ENCODE measurements at regions not wholly inside any gene's neighbourhood (a gene's known extent, or its start where the extent isn't known, plus 50 kb on each side); places are given as distances from the start of the nearest gene placed in this dataset.

GRCh38 chr17:79387783-79388182, 223.1 kb downstream of the RBFOX3 start:
- H3K4me1 ChIP-seq: peaks cover 0 to 15% (median 0%) of the 10 kb centered on the region in 3 donors
- no peaks in the 10 kb centered on the region for H3K9me3 ChIP-seq
- ATAC-seq: no peak
- H3K27me3 ChIP-seq: peaks cover 86% of the 10 kb centered on the region
- WGBS, 2 donors (ENCODE audit: low coverage in 1 of 2): 68 to 73% methylated on average over 3 to 5 of the region's 6 CpGs
- H3K27ac ChIP-seq: no peak overlapping the region
- TF ChIP-seq EP300 (IDR thresholded peaks at IDR 0.05) (no peak), POLR2AphosphoS5 (IDR thresholded peaks at IDR 0.05) (no peak), POLR2A (IDR thresholded peaks at IDR 0.05) (no peak), CTCF (IDR thresholded peaks at IDR 0.05) (no peak)
- H3K36me3 ChIP-seq: no peaks in the 10 kb centered on the region
- H3K4me3 ChIP-seq: no peak overlapping the region

GRCh38 chr17:79385962-79386563, 224.8 kb downstream of the RBFOX3 start:
- Histone ChIP-seq H3K36me3 (no peaks in the 10 kb centered on the region), H3K4me1 (peaks cover 0 to 8% (median 0%) of the 10 kb centered on the region in 3 donors), H3K4me3 (no peak overlapping the region), H3K27ac (no peak overlapping the region), H3K9me3 (no peaks in the 10 kb centered on the region), H3K27me3 (peaks cover 88% of the 10 kb centered on the region)
- TF ChIP-seq CTCF (IDR thresholded peaks at IDR 0.05): no peak
- no peak for TF ChIP-seq POLR2AphosphoS5 (IDR thresholded peaks at IDR 0.05)
- no peak for TF ChIP-seq EP300 (IDR thresholded peaks at IDR 0.05)
- no peak for TF ChIP-seq POLR2A (IDR thresholded peaks at IDR 0.05)
- 90 to 100% methylated on average over 1 to 2 of the region's 5 CpGs for WGBS, 2 donors (ENCODE audit: low coverage in 1 of 2)
- no peak for ATAC-seq

DNA sequence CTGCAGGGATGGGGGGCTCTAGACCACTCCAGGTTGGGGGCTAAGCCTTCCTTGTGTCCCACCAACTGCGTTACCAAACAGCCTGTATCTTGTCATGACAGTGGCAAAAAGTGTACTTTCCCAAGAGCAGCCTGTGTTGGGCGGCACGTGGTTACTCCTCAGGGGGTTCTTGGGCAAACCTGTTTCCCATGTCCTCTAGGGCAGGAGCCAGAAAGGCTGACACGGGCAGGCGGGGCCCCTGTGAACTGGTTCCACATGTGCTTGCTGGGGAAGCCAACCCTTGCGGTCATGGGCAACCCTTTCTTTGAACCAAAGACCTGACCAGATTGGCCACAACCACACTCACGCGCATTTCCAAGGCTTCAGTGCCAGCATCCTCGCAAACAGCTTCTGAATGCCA, 228.5 kb downstream of the RBFOX3 start:
- Histone ChIP-seq H3K36me3 (no peaks in the 10 kb centered on the region), H3K27me3 (peaks cover 86% of the 10 kb centered on the region), H3K27ac (no peak overlapping the region), H3K9me3 (no peaks in the 10 kb centered on the region), H3K4me3 (no peak overlapping the region), H3K4me1 (no peaks in the 10 kb centered on the region)
- 100% methylated on average over 1 of the region's 9 CpGs; no CpG with 5 or more reads in 1 of the 2 donors for WGBS, 2 donors (ENCODE audit: low coverage in 1 of 2)
- ATAC-seq: no peak
- no peak for TF ChIP-seq POLR2A (IDR thresholded peaks at IDR 0.05)
- TF ChIP-seq POLR2AphosphoS5 (IDR thresholded peaks at IDR 0.05): no peak
- no peak for TF ChIP-seq EP300 (IDR thresholded peaks at IDR 0.05)
- no peak for TF ChIP-seq CTCF (IDR thresholded peaks at IDR 0.05)

- Histone ChIP-seq H3K27me3 (peaks cover 94% of the 10 kb centered on the region), H3K36me3 (no peaks in the 10 kb centered on the region), H3K4me1 (no peaks in the 10 kb centered on the region), H3K4me3 (no peak overlapping the region), H3K9me3 (no peaks in the 10 kb centered on the region), H3K27ac (no peak overlapping the region)
- ATAC-seq: no peak
- TF ChIP-seq POLR2AphosphoS5 (IDR thresholded peaks at IDR 0.05) (no peak), EP300 (IDR thresholded peaks at IDR 0.05) (no peak), POLR2A (IDR thresholded peaks at IDR 0.05) (no peak)
- 64 to 65% methylated on average over 8 to 21 of the region's 21 CpGs for WGBS, 2 donors (ENCODE audit: low coverage in 1 of 2)
These were observed 231.0 kb downstream of the RBFOX3 start for GRCh38 chr17:79379700-79380445.

DNA sequence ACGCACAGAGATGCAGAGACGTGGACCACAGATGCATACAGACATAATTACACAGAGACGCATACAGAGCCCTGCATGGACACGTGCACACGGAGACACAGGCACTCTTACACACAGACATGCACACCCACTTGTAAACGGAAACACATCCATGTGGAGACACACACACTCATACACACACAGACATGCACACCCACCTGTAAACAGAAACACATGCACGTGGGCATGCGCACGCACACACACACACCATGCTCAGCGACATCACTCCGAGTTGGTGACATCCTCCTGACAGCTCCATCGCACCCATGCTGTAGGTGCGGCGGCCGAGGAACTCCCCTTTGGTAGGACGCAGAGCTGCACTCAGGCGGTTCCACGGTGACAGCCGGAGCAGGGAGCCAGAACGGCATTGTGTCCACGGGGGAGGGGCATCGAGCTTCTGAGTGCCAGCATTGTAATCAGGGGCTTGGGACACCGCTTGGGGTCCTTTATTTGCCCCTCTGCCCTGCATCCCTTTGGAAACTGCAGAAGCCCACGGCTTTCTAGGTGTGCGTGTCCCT, 233.5 kb downstream of the RBFOX3 start:
- H3K27ac ChIP-seq: no peak overlapping the region
- no peak overlapping the region for H3K4me3 ChIP-seq
- no peak for ATAC-seq
- H3K4me1 ChIP-seq: no peaks in the 10 kb centered on the region
- WGBS, 2 donors (ENCODE audit: low coverage in 1 of 2): 61% methylated on average over 6 of the region's 25 CpGs; no CpG with 5 or more reads in 1 of the 2 donors
- peaks cover 96% of the 10 kb centered on the region for H3K27me3 ChIP-seq
- no peaks in the 10 kb centered on the region for H3K36me3 ChIP-seq
- no peak for TF ChIP-seq POLR2A (IDR thresholded peaks at IDR 0.05)
- no peak for TF ChIP-seq EP300 (IDR thresholded peaks at IDR 0.05)
- H3K9me3 ChIP-seq: no peaks in the 10 kb centered on the region
